ENCODE measurements at regions not wholly inside any gene's neighbourhood (a gene's known extent, or its start where the extent isn't known, plus 50 kb on each side); places are given as distances from the start of the nearest gene placed in this dataset.

GRCh38 chr20:1784586-1784985, 110.6 kb upstream of the SIRPA start:
- no peak for DNase-seq

GRCh38 chr20:1783245-1783644, 112.0 kb upstream of the SIRPA start:
- no peak for DNase-seq

- no peak for DNase-seq
These were observed 113.0 kb upstream of the SIRPA start for GRCh38 chr20:1782181-1782580.

- no peak for DNase-seq
These were observed 115.6 kb upstream of the SIRPA start for GRCh38 chr20:1779567-1779966.

- DNase-seq, result no peak
These were observed 116.9 kb upstream of the SIRPA start for GRCh38 chr20:1778338-1778737.

GRCh38 chr20:1777476-1777820, 117.8 kb upstream of the SIRPA start:
- no peak for DNase-seq

GRCh38 chr20:1776681-1777475, 118.3 kb upstream of the SIRPA start:
- DNase-seq, result peak; percentile 82

GRCh38 chr20:1775117-1775516, 117.5 kb upstream of the SIRPG start:
- no peak for DNase-seq

- no peak for DNase-seq
These were observed 116.9 kb upstream of the SIRPG start for GRCh38 chr20:1774479-1774878.

GRCh38 chr20:1773816-1774215, 116.2 kb upstream of the SIRPG start:
- no peak for DNase-seq

GRCh38 chr20:1769491-1769890, 111.9 kb upstream of the SIRPG start:
- DNase-seq, result no peak

- DNase-seq, result no peak
These were observed 109.2 kb upstream of the SIRPG start for GRCh38 chr20:1766731-1767130.

GRCh38 chr20:1764136-1765033, 106.8 kb upstream of the SIRPG start:
- DNase-seq, result peak; percentile 26

- no peak for DNase-seq
These were observed 104.0 kb upstream of the SIRPG start for GRCh38 chr20:1761598-1761997.

- no peak for DNase-seq
These were observed 103.5 kb upstream of the SIRPG start for GRCh38 chr20:1761116-1761515.

- no peak for DNase-seq
These were observed 101.2 kb upstream of the SIRPG start for GRCh38 chr20:1758765-1759164.

GRCh38 chr20:1757606-1758512, 100.3 kb upstream of the SIRPG start:
- no peak for DNase-seq

GRCh38 chr20:1757072-1757471, 99.5 kb upstream of the SIRPG start:
- no peak for DNase-seq

- no peak for DNase-seq
These were observed 97.2 kb upstream of the SIRPG start for GRCh38 chr20:1754749-1755148.

GRCh38 chr20:1754306-1754705, 96.7 kb upstream of the SIRPG start:
- no peak for DNase-seq

GRCh38 chr20:1752045-1752444, 94.5 kb upstream of the SIRPG start:
- DNase-seq, result no peak

- DNase-seq, result no peak
These were observed 91.2 kb upstream of the SIRPG start for GRCh38 chr20:1748777-1749176.

- no peak for DNase-seq
These were observed 90.5 kb upstream of the SIRPG start for GRCh38 chr20:1747953-1748577.
